KOPT-K1 (cell line): ENCODE measurements at regions not wholly inside any gene's neighbourhood (a gene's known extent, or its start where the extent isn't known, plus 50 kb on each side); places are given as distances from the start of the nearest gene placed in this dataset.

Experiments used
- H3K27ac ChIP-seq: fragments of 200-600 bp; sonication (generic); 2 replicates; pipeline ENCODE4 v1.5.1; 2016; ENCODE audit warnings: antibody characterized with exemption, mild to moderate bottlenecking, low read depth, low read length; ENCODE audit not compliant: poor library complexity, severe bottlenecking
- H3K36me3 ChIP-seq: fragments of 200-600 bp; sonication (generic); 2 replicates; pipeline ENCODE4 v1.5.1; 2017; ENCODE audit warnings: antibody characterized with exemption, mild to moderate bottlenecking, low read length, moderate library complexity; ENCODE audit not compliant: insufficient read depth
- H3K9me3 ChIP-seq: fragments of 200-600 bp; sonication (generic); 2 replicates; pipeline ENCODE4 v1.5.1; 2017; ENCODE audit warnings: antibody characterized with exemption, low read length, mild to moderate bottlenecking; ENCODE audit not compliant: insufficient read depth, poor library complexity, severe bottlenecking

- Histone ChIP-seq H3K36me3 (peaks cover 94% of the 10 kb centered on the region), H3K27ac (no peak overlapping the region)
Measured at GRCh38 chr1:198904321-198904720, 265.5 kb downstream of the PTPRC start.

GRCh38 chr1:198906739-198907422 is 268.0 kb downstream of the PTPRC start:
- H3K36me3 ChIP-seq = peaks cover 96% of the 10 kb centered on the region
- no peak overlapping the region for H3K27ac ChIP-seq
- no peaks in the 10 kb centered on the region for H3K9me3 ChIP-seq

More at GRCh38 chr1:198904321-198904720, 265.5 kb downstream of the PTPRC start:
- no peaks in the 10 kb centered on the region for H3K9me3 ChIP-seq

GRCh38 chr1:198907423-198907746 is 268.5 kb downstream of the PTPRC start:
- Histone ChIP-seq H3K27ac (no peak overlapping the region), H3K36me3 (peaks cover 98% of the 10 kb centered on the region), H3K9me3 (no peaks in the 10 kb centered on the region)

- H3K9me3 ChIP-seq = no peaks in the 10 kb centered on the region
- H3K36me3 ChIP-seq = peaks cover 98% of the 10 kb centered on the region
- H3K27ac ChIP-seq = no peak overlapping the region
Measured at GRCh38 chr1:198908995-198909394, 270.2 kb downstream of the PTPRC start.

GRCh38 chr1:198909973-198910372 is 271.1 kb downstream of the PTPRC start:
- Histone ChIP-seq H3K36me3 (peaks cover 98% of the 10 kb centered on the region), H3K27ac (no peak overlapping the region), H3K9me3 (no peaks in the 10 kb centered on the region)

- Histone ChIP-seq H3K36me3 (peaks cover 97% of the 10 kb centered on the region), H3K9me3 (no peaks in the 10 kb centered on the region), H3K27ac (no peak overlapping the region)
Measured at GRCh38 chr1:198910816-198911215, 272.0 kb downstream of the PTPRC start.

- Histone ChIP-seq H3K27ac (no peak overlapping the region), H3K36me3 (peaks cover 97% of the 10 kb centered on the region), H3K9me3 (no peaks in the 10 kb centered on the region)
Measured at GRCh38 chr1:198912046-198912445, 273.2 kb downstream of the PTPRC start.

GRCh38 chr1:198913667-198914066 is 274.8 kb downstream of the PTPRC start:
- H3K9me3 ChIP-seq = no peaks in the 10 kb centered on the region
- H3K36me3 ChIP-seq = peaks cover 97% of the 10 kb centered on the region
- H3K27ac ChIP-seq = no peak overlapping the region

- Histone ChIP-seq H3K27ac (no peak overlapping the region), H3K9me3 (no peaks in the 10 kb centered on the region), H3K36me3 (peaks cover 100% of the 10 kb centered on the region)
Measured at GRCh38 chr1:198915327-198916231, 276.7 kb downstream of the PTPRC start.

- peaks cover 98% of the 10 kb centered on the region for H3K36me3 ChIP-seq
- H3K9me3 ChIP-seq = no peaks in the 10 kb centered on the region
- no peak overlapping the region for H3K27ac ChIP-seq
Measured at GRCh38 chr1:198917226-198917625, 278.4 kb downstream of the PTPRC start.

GRCh38 chr1:198918920-198919319 is 280.1 kb downstream of the PTPRC start:
- no peaks in the 10 kb centered on the region for H3K9me3 ChIP-seq
- peaks cover 97% of the 10 kb centered on the region for H3K36me3 ChIP-seq
- peak overlapping the region; percentile 18 for H3K27ac ChIP-seq

GRCh38 chr1:198919667-198920398 is 281.0 kb downstream of the PTPRC start:
- peaks cover 97% of the 10 kb centered on the region for H3K36me3 ChIP-seq
- peak overlapping the region; percentile 18 for H3K27ac ChIP-seq
- H3K9me3 ChIP-seq = no peaks in the 10 kb centered on the region

GRCh38 chr1:198922638-198923430 is 284.0 kb downstream of the PTPRC start:
- H3K36me3 ChIP-seq = peaks cover 95% of the 10 kb centered on the region
- peak overlapping the region; percentile 9 for H3K27ac ChIP-seq

GRCh38 chr1:198923993-198924392 is 285.2 kb downstream of the PTPRC start:
- peaks cover 94% of the 10 kb centered on the region for H3K36me3 ChIP-seq
- peak overlapping the region; percentile 20 for H3K27ac ChIP-seq
- no peaks in the 10 kb centered on the region for H3K9me3 ChIP-seq

More at GRCh38 chr1:198922638-198923430, 284.0 kb downstream of the PTPRC start:
- no peaks in the 10 kb centered on the region for H3K9me3 ChIP-seq
